Muscle of back (tissue), 3 donors: ENCODE measurements at regions not wholly inside any gene's neighbourhood (a gene's known extent, or its start where the extent isn't known, plus 50 kb on each side); places are given as distances from the start of the nearest gene placed in this dataset.
A peak's percentile ranks its signal among the peaks of the same experiment; 100 is the strongest.
"Not testable (repeated sequence)": the region's sequence is repeated elsewhere in the genome, so short reads cannot be mapped to it uniquely, and the experiment has no call there.

ENCODE experiments used
- DNase-seq, 3 donors: peaks; one replicate each; pipeline versions ENCODE4 v3.0.0 to v3.0.0-alpha.2; 2013

DNA sequence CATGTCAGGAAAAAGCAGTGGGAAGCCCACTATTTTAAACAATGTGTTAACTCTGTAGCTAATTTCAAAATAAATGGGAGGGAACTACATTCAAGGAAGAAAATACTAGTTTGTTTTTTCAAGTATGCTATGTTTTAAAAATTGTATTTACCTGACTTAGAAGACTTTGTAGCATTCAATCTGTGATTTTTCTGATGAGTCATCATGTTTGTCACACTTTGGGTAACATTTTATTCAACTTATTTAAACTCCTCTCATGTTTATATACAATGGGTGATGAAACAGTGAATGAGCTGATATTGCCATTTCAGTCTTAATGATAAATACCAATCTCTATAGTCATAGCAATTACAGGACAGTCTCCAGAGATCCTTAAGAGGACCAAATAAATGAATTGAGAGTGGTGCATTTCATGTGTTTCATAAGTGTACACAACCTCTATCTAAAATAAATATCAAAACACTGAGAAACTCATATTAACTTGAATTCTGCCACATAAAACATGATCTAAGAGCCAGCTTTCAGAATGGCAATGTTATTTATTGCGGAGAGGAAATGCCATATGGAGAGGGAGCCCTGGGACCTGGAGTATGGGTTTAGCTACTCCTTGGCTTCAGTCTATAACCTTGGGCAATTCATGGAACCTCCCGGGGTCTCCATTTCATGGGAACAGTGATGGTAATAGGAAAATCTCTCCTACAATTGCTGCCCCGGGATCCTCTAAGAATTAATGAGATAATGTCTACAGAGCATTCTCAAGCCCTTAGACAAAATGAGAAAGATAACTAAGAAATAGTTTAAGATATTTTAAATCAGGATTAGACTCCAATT is 913.9 kb downstream of the TLE4 start:
- no peak for DNase-seq

- DNase-seq = not testable (repeated sequence)
These were observed 910.5 kb downstream of the TLE4 start for GRCh38 chr9:80482251-80482650.

DNA sequence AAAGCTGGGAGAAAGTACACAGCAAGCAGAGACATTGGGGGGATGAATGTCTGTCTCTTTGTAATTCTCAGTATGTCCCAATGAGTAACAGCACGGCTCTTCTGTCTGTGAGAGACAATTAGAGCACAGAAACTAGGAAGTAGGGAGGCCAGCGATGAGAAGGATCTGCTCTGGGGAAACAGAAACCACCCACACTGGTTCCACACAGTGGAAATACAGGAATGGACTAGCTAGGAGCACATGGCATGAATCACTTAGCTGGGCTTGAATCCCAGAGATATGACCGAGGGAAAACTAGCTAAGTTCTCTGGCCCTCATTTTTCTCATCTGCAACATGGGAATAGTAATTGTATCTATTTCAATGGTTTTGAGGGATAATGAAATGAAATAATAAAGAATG is 895.9 kb downstream of the TLE4 start:
- peak in 1 of 3 donors; percentile 32 for DNase-seq

- DNase-seq = no peak
These were observed 893.8 kb downstream of the TLE4 start for GRCh38 chr9:80465556-80465955.

- DNase-seq = no peak
These were observed 877.7 kb downstream of the TLE4 start for GRCh38 chr9:80449513-80449912.

- no peak for DNase-seq
These were observed 877.2 kb downstream of the TLE4 start for GRCh38 chr9:80448996-80449395.

DNA sequence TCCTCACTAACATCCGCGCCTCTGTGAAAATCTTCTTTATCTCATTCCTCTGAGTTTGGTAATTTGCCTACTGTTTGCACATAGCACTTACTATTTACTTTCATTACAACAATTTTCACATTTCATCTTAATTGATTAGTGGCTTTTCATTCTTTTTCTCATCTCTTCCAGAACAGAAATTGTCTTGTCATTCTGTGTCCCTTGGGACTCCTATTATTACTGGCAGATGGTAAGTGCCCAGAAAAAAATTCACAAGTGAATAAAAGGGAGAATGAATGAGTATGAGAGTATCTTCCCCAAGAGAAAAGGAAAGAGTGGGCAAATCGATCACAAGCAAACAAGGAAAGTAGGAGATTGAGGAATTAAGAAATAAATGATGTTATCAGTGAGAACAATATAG is 876.1 kb downstream of the TLE4 start:
- no peak for DNase-seq

DNA sequence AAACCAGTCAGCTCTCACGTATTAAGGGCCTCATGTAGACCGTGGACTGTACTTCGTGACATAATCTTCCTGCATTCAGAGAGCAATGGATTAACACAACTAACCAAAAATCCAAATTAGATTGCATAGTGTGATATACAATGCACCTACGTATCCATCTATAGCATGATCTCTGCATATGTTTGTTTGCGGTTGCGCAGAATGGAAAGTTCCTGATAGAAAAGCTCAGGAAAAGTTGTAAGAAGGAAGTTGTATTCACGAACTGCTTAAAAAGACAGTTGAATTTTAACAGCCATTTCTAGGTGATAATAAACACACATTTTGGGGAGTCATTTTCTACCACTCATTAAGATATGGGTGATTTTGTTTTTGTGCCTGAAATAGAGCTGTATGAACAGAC is 869.0 kb downstream of the TLE4 start:
- DNase-seq = no peak

GRCh38 chr9:80437825-80438224 is 866.1 kb downstream of the TLE4 start:
- DNase-seq = no peak

GRCh38 chr9:80437091-80437640 is 865.4 kb downstream of the TLE4 start:
- no peak for DNase-seq

DNA sequence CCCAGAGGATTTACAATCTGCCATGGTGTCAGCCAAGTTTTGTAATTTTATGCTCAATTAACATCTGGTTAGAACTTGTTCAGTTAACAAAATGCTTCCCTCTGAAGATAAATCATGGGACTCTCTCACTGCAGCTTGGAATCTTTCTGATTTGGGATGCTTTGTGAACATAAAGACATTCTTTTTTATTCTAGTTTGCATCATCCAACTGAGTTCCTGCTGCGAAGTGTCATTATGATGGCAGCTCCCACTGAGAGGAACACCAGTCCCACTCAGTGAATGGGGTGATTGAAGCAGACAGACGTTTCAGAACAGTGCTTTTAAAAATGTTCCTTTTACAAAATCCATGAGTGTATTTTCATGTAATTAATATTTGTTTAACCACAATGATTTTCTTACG is 863.8 kb downstream of the TLE4 start:
- DNase-seq = peak in 1 of 3 donors; percentile 18

GRCh38 chr9:80426992-80427391 is 855.2 kb downstream of the TLE4 start:
- no peak for DNase-seq

GRCh38 chr9:80417211-80417773 is 845.5 kb downstream of the TLE4 start:
- DNase-seq = no peak

DNA sequence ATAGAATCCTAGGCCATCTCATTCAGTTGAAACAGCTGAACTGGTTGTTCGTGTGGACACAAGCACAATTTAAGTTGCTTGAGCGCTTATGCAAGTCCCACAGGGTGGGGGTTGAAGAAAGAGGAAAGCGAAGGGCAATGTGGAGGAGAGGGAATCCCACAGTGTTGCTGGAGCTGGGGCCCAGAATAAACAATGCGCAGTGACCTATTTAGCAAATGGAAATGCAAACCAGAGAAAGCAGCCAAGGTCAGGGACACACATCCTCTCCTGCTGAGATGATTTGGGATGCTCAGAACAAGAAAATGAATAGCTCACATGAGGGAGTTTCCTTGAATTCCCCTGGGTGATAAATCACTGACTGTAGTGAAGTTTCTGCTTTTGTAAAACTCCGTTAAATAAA is 838.3 kb downstream of the TLE4 start:
- peak; percentile 21 to 83 (median 44) for DNase-seq

- no peak for DNase-seq
These were observed 835.5 kb downstream of the TLE4 start for GRCh38 chr9:80407220-80407619.

- no peak for DNase-seq
These were observed 829.5 kb downstream of the TLE4 start for GRCh38 chr9:80401243-80401642.

- no peak for DNase-seq
These were observed 829.0 kb downstream of the TLE4 start for GRCh38 chr9:80400624-80401230.

DNA sequence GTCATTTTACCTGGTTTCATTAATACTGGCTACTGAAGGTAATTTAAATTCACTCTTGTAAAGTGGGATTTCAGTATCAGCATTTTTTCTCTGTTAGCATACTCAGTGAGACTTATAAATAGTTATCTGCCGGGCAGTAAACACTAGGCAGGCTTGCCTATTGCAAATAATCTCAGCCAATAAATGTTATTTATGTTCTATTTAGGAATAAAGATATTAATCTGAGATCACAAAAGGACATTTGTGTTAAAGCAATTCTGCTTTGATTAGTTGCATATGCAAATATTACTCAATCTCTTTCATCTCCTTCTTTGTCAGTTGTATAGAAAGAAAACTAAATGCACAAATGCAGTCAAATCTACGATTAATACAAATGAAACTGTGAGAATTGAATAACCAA is 827.8 kb downstream of the TLE4 start:
- DNase-seq = no peak

GRCh38 chr9:80387828-80388227 is 816.1 kb downstream of the TLE4 start:
- DNase-seq = no peak

DNA sequence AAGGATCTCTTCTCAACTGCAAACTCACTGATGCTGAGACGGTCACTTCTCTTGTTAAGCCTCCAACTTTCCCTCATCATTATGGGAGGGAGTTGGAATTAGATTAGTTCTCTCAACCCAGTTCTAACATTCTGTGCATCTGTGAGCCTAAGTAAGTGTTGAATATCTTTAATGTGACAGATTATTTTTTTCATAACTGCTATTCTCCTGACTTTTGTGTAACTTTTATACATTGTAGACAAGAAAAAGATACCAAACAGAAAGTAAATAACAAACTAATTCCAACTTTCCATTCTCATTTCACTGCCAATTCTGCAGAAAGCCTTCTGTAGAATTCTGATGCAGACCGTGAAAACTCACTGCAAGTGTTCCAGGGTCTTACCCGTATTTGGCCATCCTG is 813.5 kb downstream of the TLE4 start:
- peak in 1 of 3 donors; percentile 42 for DNase-seq

DNA sequence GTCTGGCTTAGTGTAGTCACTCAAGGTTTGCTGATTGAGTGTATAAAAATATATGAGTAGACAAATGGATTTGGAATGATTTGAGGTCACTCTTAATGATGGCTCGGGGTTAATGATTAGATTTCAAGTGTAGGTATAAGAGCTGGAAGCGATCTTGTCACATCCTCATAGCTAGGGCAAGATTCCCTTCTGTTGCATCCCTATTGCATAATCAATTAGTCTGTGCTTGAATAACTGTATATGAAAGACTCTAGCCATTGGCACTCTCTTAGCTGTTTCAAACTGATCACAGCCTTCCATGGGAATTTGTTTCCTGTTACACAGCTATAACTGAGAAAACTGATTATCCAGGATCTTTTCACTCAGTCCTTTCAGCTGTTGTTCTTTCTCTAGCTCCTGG is 811.6 kb downstream of the TLE4 start:
- DNase-seq = peak in 1 of 3 donors; percentile 26

DNA sequence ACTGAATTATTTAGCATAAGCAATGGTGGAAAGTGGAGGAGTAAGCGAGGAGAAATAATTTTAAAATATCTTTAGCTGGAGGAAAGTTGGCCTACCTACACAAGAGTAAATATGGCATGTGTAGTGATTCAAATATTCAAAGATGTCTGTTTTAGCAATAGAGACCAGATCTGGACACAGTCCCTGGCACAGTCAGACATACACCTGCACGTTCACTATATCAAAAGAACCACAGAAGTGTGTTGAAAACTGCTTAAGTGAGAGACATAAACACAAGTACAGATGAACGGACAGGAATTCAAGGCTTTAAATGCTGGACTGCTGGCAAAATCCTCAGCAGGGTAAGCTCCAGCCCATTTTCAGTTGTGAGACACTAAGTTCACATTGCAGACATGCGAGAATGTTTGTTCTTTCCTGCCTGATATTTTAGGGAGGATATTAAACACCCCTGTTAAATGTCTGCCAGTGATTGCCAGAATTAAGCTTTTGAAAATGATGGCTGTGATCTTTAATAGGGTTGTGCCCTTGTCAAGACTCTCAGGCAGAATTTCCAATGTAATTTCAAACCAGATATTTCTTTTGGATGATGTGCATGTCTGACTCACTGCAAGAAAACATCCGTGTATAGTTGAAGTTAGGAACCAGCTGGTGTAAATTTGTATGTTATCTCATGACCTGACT is 810.6 kb downstream of the TLE4 start:
- DNase-seq = peak in 2 of 3 donors; percentile 39 to 60
